Loucy (cell line): ENCODE measurements at regions not wholly inside any gene's neighbourhood (a gene's known extent, or its start where the extent isn't known, plus 50 kb on each side); places are given as distances from the start of the nearest gene placed in this dataset.

ENCODE experiments used
- H2AFZ ChIP-seq: fragments of 200-600 bp; sonication (generic); 2 replicates; pipeline ENCODE4 v1.6.0; 2016; ENCODE audit warnings: antibody characterized with exemption, mild to moderate bottlenecking, low read length, moderate library complexity
- H3F3A ChIP-seq: fragments of 200-600 bp; 2 replicates; pipeline ENCODE4 v1.6.0; 2016; ENCODE audit warnings: antibody characterized with exemption, low read depth, mild to moderate bottlenecking
- H3K27me3 ChIP-seq: fragments of 200-600 bp; sonication (generic); 2 replicates; pipeline ENCODE4 v1.6.1; 2014; ENCODE audit warnings: low read length, mild to moderate bottlenecking; ENCODE audit not compliant: insufficient read depth, poor library complexity, severe bottlenecking
- H3K36me3 ChIP-seq: fragments of 200-600 bp; sonication (generic); 2 replicates; pipeline ENCODE4 v1.6.1; 2016; ENCODE audit warnings: low read length; ENCODE audit not compliant: insufficient read depth
- H3K4me1 ChIP-seq: fragments of 200-600 bp; sonication (generic); 2 replicates; pipeline ENCODE4 v1.5.1; 2014; ENCODE audit warnings: low read length, mild to moderate bottlenecking; ENCODE audit not compliant: insufficient read depth, poor library complexity, severe bottlenecking
- H3K4me2 ChIP-seq: fragments of 200-600 bp; sonication (generic); 2 replicates; pipeline ENCODE4 v1.6.0; 2014; ENCODE audit warnings: antibody characterized with exemption, low read length, low read depth, mild to moderate bottlenecking; ENCODE audit not compliant: poor library complexity, severe bottlenecking
- H3K4me3 ChIP-seq: fragments of 200-600 bp; sonication (generic); 2 replicates; pipeline ENCODE4 v1.5.1; 2014; ENCODE audit warnings: low read length, mild to moderate bottlenecking, mixed read lengths; ENCODE audit not compliant: poor library complexity, severe bottlenecking
- H3K79me2 ChIP-seq: fragments of 200-600 bp; sonication (generic); 2 replicates; pipeline ENCODE4 v1.6.1; 2014; ENCODE audit warnings: low read length; ENCODE audit not compliant: insufficient read depth
- H3K9ac ChIP-seq: fragments of 200-600 bp; sonication (generic); 2 replicates; pipeline ENCODE4 v1.6.0; 2014; ENCODE audit warnings: mild to moderate bottlenecking, low read depth, low read length, moderate library complexity; ENCODE audit not compliant: poor library complexity, severe bottlenecking
- H3K9me2 ChIP-seq: fragments of 200-600 bp; sonication (generic); replicated peaks from 2 replicates; pipeline ENCODE4 v1.6.1; 2016; ENCODE audit warnings: low read depth, low read length, mixed read lengths
- H3K9me3 ChIP-seq: fragments of 200-600 bp; sonication (generic); 2 replicates; pipeline ENCODE4 v1.6.1; 2014; ENCODE audit warnings: mild to moderate bottlenecking, antibody characterized with exemption, low read length, low read depth; ENCODE audit not compliant: insufficient read depth
- H4K20me1 ChIP-seq: fragments of 200-600 bp; sonication (generic); 2 replicates; pipeline ENCODE4 v1.6.0; 2014; ENCODE audit warnings: antibody characterized with exemption, low read length, mild to moderate bottlenecking; ENCODE audit not compliant: insufficient read depth, poor library complexity, severe bottlenecking
- CTCF ChIP-seq: fragments of 200-600 bp; sonication (generic); conservative IDR thresholded peaks from 2 replicates; pipeline ENCODE4 v1.5.1; 2014; ENCODE audit warnings: mild to moderate bottlenecking, antibody characterized with exemption, low read length
- EZH2phosphoT487 ChIP-seq: fragments of 200-600 bp; IDR thresholded peaks from 2 replicates; pipeline ENCODE4 v1.6.1; 2018; ENCODE audit warnings: antibody characterized with exemption, mild to moderate bottlenecking, moderate library complexity, borderline replicate concordance

- Histone ChIP-seq H4K20me1 (no peaks in the 10 kb centered on the region), H3K4me3 (no peak overlapping the region), H3K79me2 (no peaks in the 10 kb centered on the region), H3F3A (no peaks in the 10 kb centered on the region), H3K4me2 (no peak overlapping the region), H3K9ac (no peak overlapping the region), H3K9me2 (no peaks in the 10 kb centered on the region), H3K4me1 (no peaks in the 10 kb centered on the region), H3K27me3 (no peaks in the 10 kb centered on the region), H3K36me3 (no peaks in the 10 kb centered on the region), H2AFZ (no peak overlapping the region), H3K9me3 (no peaks in the 10 kb centered on the region)
- no peak for TF ChIP-seq CTCF
- TF ChIP-seq EZH2phosphoT487: no peak
Observed at GRCh38 chr11:109894242-109894641, 198.9 kb upstream of the ZC3H12C start.

- Histone ChIP-seq H3K9ac (no peak overlapping the region), H3K27me3 (no peaks in the 10 kb centered on the region), H3K9me3 (no peaks in the 10 kb centered on the region), H2AFZ (no peak overlapping the region), H3K4me3 (no peak overlapping the region), H3K9me2 (no peaks in the 10 kb centered on the region), H3F3A (no peaks in the 10 kb centered on the region), H3K4me1 (no peaks in the 10 kb centered on the region), H3K4me2 (no peak overlapping the region), H3K79me2 (no peaks in the 10 kb centered on the region), H3K36me3 (no peaks in the 10 kb centered on the region), H4K20me1 (no peaks in the 10 kb centered on the region)
- TF ChIP-seq CTCF (no peak), EZH2phosphoT487 (no peak)
Observed at GRCh38 chr11:109898592-109898991, 194.6 kb upstream of the ZC3H12C start.

- TF ChIP-seq CTCF (no peak), EZH2phosphoT487 (no peak)
- Histone ChIP-seq H3K4me2 (no peak overlapping the region), H3K36me3 (no peaks in the 10 kb centered on the region), H4K20me1 (no peaks in the 10 kb centered on the region), H3K9me2 (no peaks in the 10 kb centered on the region), H3K9me3 (no peaks in the 10 kb centered on the region), H3K27me3 (no peaks in the 10 kb centered on the region), H3K79me2 (no peaks in the 10 kb centered on the region), H3K4me1 (no peaks in the 10 kb centered on the region), H3K9ac (no peak overlapping the region), H3F3A (no peaks in the 10 kb centered on the region), H2AFZ (no peak overlapping the region), H3K4me3 (no peak overlapping the region)
Observed at GRCh38 chr11:109902764-109903433, 190.3 kb upstream of the ZC3H12C start.
